HEK293T (cell line): ENCODE measurements at regions not wholly inside any gene's neighbourhood (a gene's known extent, or its start where the extent isn't known, plus 50 kb on each side); places are given as distances from the start of the nearest gene placed in this dataset.

Experiments
- CTCF ChIA-PET: fragments of 350-600 bp; formaldehyde crosslinking; extraction: SDS; loops from one replicate; lab custom pipeline; 2021; ENCODE audit warnings: antibody characterized with exemption, inconsistent platforms; lab: Yijun Ruan, JAX
- POLR2A ChIA-PET: fragments of 350-600 bp; formaldehyde crosslinking; extraction: SDS; loops from one replicate; lab custom pipeline; 2020; ENCODE audit warnings: antibody characterized with exemption, inconsistent platforms; lab: Yijun Ruan, JAX
- DNase-seq: peaks from one replicate; pipeline ENCODE4 v3.0.0; 2012; ENCODE audit warnings: mixed read lengths; ENCODE audit errors: extremely low spot score
- ARNT ChIP-seq: fragments of 450-650 bp; IDR thresholded peaks from 2 replicates; pipeline ENCODE4 v1.6.1; 2017; ENCODE audit warnings: mild to moderate bottlenecking
- BHLHE40 ChIP-seq: fragments of 450-650 bp; IDR thresholded peaks from 2 replicates; pipeline ENCODE4 v1.6.1; 2016; ENCODE audit warnings: mild to moderate bottlenecking, moderate library complexity, borderline replicate concordance
- CTBP1 ChIP-seq: fragments of 450-650 bp; IDR thresholded peaks from 2 replicates; pipeline ENCODE4 v1.6.1; 2016; ENCODE audit warnings: borderline replicate concordance
- ELF4 ChIP-seq: fragments of 450-650 bp; IDR thresholded peaks from 2 replicates; pipeline ENCODE4 v1.6.1; 2017; ENCODE audit warnings: antibody characterized with exemption
- FOXA1 ChIP-seq: fragments of 450-650 bp; IDR thresholded peaks from 2 replicates; pipeline ENCODE4 v1.6.1; 2016; ENCODE audit warnings: mild to moderate bottlenecking
- FOXK2 ChIP-seq: fragments of 450-650 bp; IDR thresholded peaks from 2 replicates; pipeline ENCODE4 v1.6.1; 2016; ENCODE audit warnings: mild to moderate bottlenecking
- FOXM1 ChIP-seq: fragments of 450-650 bp; IDR thresholded peaks from 2 replicates; pipeline ENCODE4 v1.6.1; 2017; ENCODE audit warnings: mild to moderate bottlenecking, borderline replicate concordance
- HDGF ChIP-seq: fragments of 450-650 bp; IDR thresholded peaks from 2 replicates; pipeline ENCODE4 v1.6.1; 2017; ENCODE audit warnings: antibody characterized with exemption, borderline replicate concordance
- L3MBTL2 ChIP-seq: fragments of 450-650 bp; conservative IDR thresholded peaks from 2 replicates; pipeline ENCODE4 v1.6.1; 2016; ENCODE audit warnings: mild to moderate bottlenecking
- LEF1 ChIP-seq: fragments of 450-650 bp; IDR thresholded peaks from 2 replicates; pipeline ENCODE4 v1.6.1; 2017; ENCODE audit warnings: mild to moderate bottlenecking, borderline replicate concordance
- NFRKB ChIP-seq: fragments of 450-650 bp; IDR thresholded peaks from 2 replicates; pipeline ENCODE4 v1.6.1; 2016; ENCODE audit warnings: mild to moderate bottlenecking, moderate library complexity
- PKNOX1 ChIP-seq: fragments of 450-650 bp; IDR thresholded peaks from 2 replicates; pipeline ENCODE4 v1.6.1; 2016
- SP1 ChIP-seq: fragments of 450-650 bp; IDR thresholded peaks from 2 replicates; pipeline ENCODE4 v1.6.1; 2017
- SUZ12 ChIP-seq: fragments of 450-650 bp; IDR thresholded peaks from 2 replicates; pipeline ENCODE4 v1.6.1; 2016; ENCODE audit warnings: mild to moderate bottlenecking
- TARDBP ChIP-seq: fragments of 450-650 bp; IDR thresholded peaks from 2 replicates; pipeline ENCODE4 v1.6.1; 2016
- ZNF384 ChIP-seq: fragments of 450-650 bp; IDR thresholded peaks from 2 replicates; pipeline ENCODE4 v1.6.1; 2016

- DNase-seq: no peak
- CTCF ChIA-PET: no interaction called here
- no peak for TF ChIP-seq SUZ12
- POLR2A ChIA-PET: no interaction called here
Observed at GRCh38 chr18:43692099-43692690, 414.9 kb upstream of the SYT4 start.

- POLR2A ChIA-PET: no interaction called here
- CTCF ChIA-PET: interaction anchor here (0.6 kb wide), 1 partner anchor 81 kb away, joined by 3 read pairs; no protein-coding TSS in a partner anchor
- TF ChIP-seq BHLHE40 (no peak), TARDBP (no peak), SUZ12 (no peak), LEF1 (no peak)
- DNase-seq: no peak
Observed at GRCh38 chr18:43702399-43702798, 425.1 kb upstream of the SYT4 start.

- CTCF ChIA-PET: no interaction called here
Observed at GRCh38 chr18:43703050-43703449, 425.8 kb upstream of the SYT4 start.

GRCh38 chr18:43705850-43706249 is 428.6 kb upstream of the SYT4 start:
- ChIA-PET CTCF (no interaction called here), POLR2A (no interaction called here)
- no peak for DNase-seq
- TF ChIP-seq NFRKB (no peak), SUZ12 (no peak), BHLHE40 (no peak), FOXK2 (no peak), ELF4 (no peak), LEF1 (no peak), FOXA1 (no peak), TARDBP (no peak), FOXM1 (no peak), ARNT (no peak), SP1 (no peak), PKNOX1 (no peak), ZNF384 (no peak), L3MBTL2 (no peak), HDGF (no peak), CTBP1 (no peak)

More at GRCh38 chr18:43703050-43703449, 425.8 kb upstream of the SYT4 start:
- no peak for DNase-seq
- TF ChIP-seq SP1 (no peak), ARNT (no peak), FOXA1 (no peak), FOXK2 (no peak), CTBP1 (no peak), HDGF (no peak), NFRKB (no peak), ELF4 (no peak), LEF1 (no peak), FOXM1 (no peak), L3MBTL2 (no peak), SUZ12 (no peak), TARDBP (no peak), PKNOX1 (no peak), ZNF384 (no peak), BHLHE40 (no peak)
- POLR2A ChIA-PET: no interaction called here

- POLR2A ChIA-PET: no interaction called here
- TF ChIP-seq CTBP1 (no peak), FOXK2 (no peak), LEF1 (no peak), ELF4 (no peak), NFRKB (no peak), ZNF384 (no peak), ARNT (no peak), BHLHE40 (no peak), TARDBP (no peak), SUZ12 (no peak), HDGF (no peak), FOXA1 (no peak), FOXM1 (no peak), SP1 (no peak), L3MBTL2 (no peak), PKNOX1 (no peak)
- no peak for DNase-seq
- CTCF ChIA-PET: no interaction called here
Observed at GRCh38 chr18:43710135-43710534, 432.8 kb upstream of the SYT4 start.

GRCh38 chr18:43714343-43715010 is 437.2 kb upstream of the SYT4 start:
- CTCF ChIA-PET: no interaction called here
- POLR2A ChIA-PET: no interaction called here
- no peak for DNase-seq
- TF ChIP-seq SP1: no peak
- TF ChIP-seq NFRKB: no peak
- no peak for TF ChIP-seq LEF1
- no peak for TF ChIP-seq L3MBTL2
- no peak for TF ChIP-seq BHLHE40
- no peak for TF ChIP-seq ARNT
- no peak for TF ChIP-seq ZNF384
- TF ChIP-seq ELF4: no peak
- TF ChIP-seq FOXM1: no peak
- no peak for TF ChIP-seq HDGF
